ENCODE measurements at regions not wholly inside any gene's neighbourhood (a gene's known extent, or its start where the extent isn't known, plus 50 kb on each side); places are given as distances from the start of the nearest gene placed in this dataset.

DNA sequence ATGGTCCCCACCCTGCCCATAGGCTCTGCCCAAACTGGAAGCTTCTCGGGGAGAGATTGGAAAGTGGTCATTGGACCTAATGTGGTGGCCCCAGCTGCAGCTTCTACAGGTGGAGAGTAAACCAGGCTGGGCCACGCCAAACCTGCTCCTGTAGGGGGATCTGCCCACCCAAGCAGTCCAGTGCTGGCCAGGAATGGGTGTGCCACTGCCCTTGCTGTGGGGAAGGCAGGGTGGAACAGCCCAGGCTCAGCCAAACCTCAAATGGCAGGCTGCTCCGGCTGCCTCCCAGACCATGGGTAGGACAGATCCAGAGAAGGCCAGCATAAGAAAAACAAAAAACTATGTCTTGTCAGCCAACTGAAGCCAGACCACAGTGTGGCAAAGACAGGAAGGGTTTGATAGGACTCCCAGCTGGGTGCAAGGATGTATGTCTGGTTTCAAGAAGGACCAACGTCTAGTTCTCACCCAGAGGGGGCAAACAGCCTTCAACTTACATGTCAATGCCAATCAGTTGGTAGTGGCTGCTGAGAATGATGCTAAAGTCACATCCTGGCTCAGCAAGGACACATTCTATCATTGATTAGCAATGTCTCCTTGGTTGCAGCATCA, 267.3 kb downstream of the UACA start:
- TF ChIP-seq, protein P1, sequence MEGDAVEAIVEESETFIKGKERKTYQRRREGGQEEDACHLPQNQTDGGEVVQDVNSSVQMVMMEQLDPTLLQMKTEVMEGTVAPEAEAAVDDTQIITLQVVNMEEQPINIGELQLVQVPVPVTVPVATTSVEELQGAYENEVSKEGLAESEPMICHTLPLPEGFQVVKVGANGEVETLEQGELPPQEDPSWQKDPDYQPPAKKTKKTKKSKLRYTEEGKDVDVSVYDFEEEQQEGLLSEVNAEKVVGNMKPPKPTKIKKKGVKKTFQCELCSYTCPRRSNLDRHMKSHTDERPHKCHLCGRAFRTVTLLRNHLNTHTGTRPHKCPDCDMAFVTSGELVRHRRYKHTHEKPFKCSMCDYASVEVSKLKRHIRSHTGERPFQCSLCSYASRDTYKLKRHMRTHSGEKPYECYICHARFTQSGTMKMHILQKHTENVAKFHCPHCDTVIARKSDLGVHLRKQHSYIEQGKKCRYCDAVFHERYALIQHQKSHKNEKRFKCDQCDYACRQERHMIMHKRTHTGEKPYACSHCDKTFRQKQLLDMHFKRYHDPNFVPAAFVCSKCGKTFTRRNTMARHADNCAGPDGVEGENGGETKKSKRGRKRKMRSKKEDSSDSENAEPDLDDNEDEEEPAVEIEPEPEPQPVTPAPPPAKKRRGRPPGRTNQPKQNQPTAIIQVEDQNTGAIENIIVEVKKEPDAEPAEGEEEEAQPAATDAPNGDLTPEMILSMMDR (IDR thresholded peaks at IDR 0.05): no peak
- TF ChIP-seq POLR2AphosphoS5 (IDR thresholded peaks at IDR 0.05): no peak
- TF ChIP-seq POLR2A (IDR thresholded peaks at IDR 0.05): no peak

All from prostate gland (tissue), 2 donors.